HepG2 (cell line): ENCODE measurements at regions not wholly inside any gene's neighbourhood (a gene's known extent, or its start where the extent isn't known, plus 50 kb on each side); places are given as distances from the start of the nearest gene placed in this dataset.

ENCODE experiments used
- ATAC-seq: fragments of 200-7000 bp; cut with Tn5 transposase; 3 replicates; pipeline ENCODE4 v1.9.1; 2020; ENCODE audit warnings: mild to moderate bottlenecking, moderate library complexity
- BruUV-seq: library from RNA; stranded (reverse); fragments of 400-500 nt; replicated peaks from 2 replicates; lab custom pipeline; 2021; lab: Mats Ljungman, UMichigan
- CTCF ChIA-PET: fragments of 300-600 bp; formaldehyde crosslinking; extraction: SDS; loops from one replicate; lab custom pipeline; 2021; ENCODE audit warnings: low total read pairs, inconsistent platforms, low intra/inter-chr PET ratio; lab: Yijun Ruan, JAX
- POLR2A ChIA-PET: fragments of 350-600 bp; sonication (Branson Sonifier 250); formaldehyde crosslinking; loops from one replicate; lab custom pipeline; 2020; ENCODE audit warnings: antibody characterized with exemption, inconsistent platforms; lab: Yijun Ruan, JAX
- DNase-seq: peaks from one replicate; pipeline ENCODE4 v3.0.0-alpha.2; 2015; ENCODE audit warnings: low spot score
- FAIRE-seq: peaks from 3 replicates; lab custom pipeline; 2011; peaks lifted over from hg19 to GRCh38; lab: Jason Lieb, UNC
- H2AFZ ChIP-seq: one replicate; pipeline ENCODE4 v1.6.1; 2011; ENCODE audit warnings: low read length, inconsistent platforms
- H3K27ac ChIP-seq: fragments of 300-600 bp; 3 replicates; pipeline ENCODE4 v1.8.0; 2011; ENCODE audit warnings: mixed run types, mild to moderate bottlenecking, mixed read lengths, low read length, inconsistent platforms; ENCODE audit not compliant: insufficient read depth; ENCODE audit errors: extremely low read length
- H3K27me3 ChIP-seq, 2 experiments: fragments of 200-600 bp in 1 of 2; 2 replicates in 1 of 2; 3 replicates in 1 of 2; pipeline versions ENCODE4 v1.6.0 to v1.8.0; 2011; ENCODE audit warnings: low read length in 2 of 2, mild to moderate bottlenecking in 2 of 2, moderate library complexity in 2 of 2, inconsistent platforms in 1 of 2; ENCODE audit not compliant: insufficient read depth in 2 of 2, control insufficient read depth in 1 of 2
- H3K36me3 ChIP-seq, 2 experiments: fragments of 200-600 bp in 1 of 2; replicated peaks in 1 of 2; 2 replicates in 1 of 2; 3 replicates in 1 of 2; pipeline versions ENCODE4 v1.5.1 to v1.8.0; 2011; ENCODE audit warnings: low read length in 2 of 2, inconsistent platforms in 1 of 2; ENCODE audit not compliant: insufficient read depth in 2 of 2, control insufficient read depth in 1 of 2
- H3K4me1 ChIP-seq: 2 replicates; pipeline ENCODE4 v1.5.1; 2012; ENCODE audit warnings: low read length, inconsistent platforms; ENCODE audit not compliant: insufficient read depth
- H3K4me2 ChIP-seq: 2 replicates; pipeline ENCODE4 v1.6.0; 2011; ENCODE audit warnings: low read depth, low read length, inconsistent platforms
- H3K4me3 ChIP-seq, 3 experiments: fragments of 200-600 bp in 1 of 3; sonication (generic), shearing (Covaris generic) in 1 of 3; replicated peaks in 1 of 3; 2 replicates each; pipeline ENCODE4 v1.5.1; 2011 to 2016; ENCODE audit warnings: low read length in 3 of 3, inconsistent platforms in 2 of 3, low read depth in 2 of 3, mild to moderate bottlenecking in 2 of 3, control low read depth in 1 of 3, mixed read lengths in 1 of 3; ENCODE audit not compliant: insufficient read depth in 1 of 3
- H3K79me2 ChIP-seq: one replicate; pipeline ENCODE4 v1.6.1; 2011; ENCODE audit warnings: low read length, inconsistent platforms; ENCODE audit not compliant: insufficient read depth
- H3K9ac ChIP-seq: 2 replicates; pipeline ENCODE4 v1.6.0; 2011; ENCODE audit warnings: mild to moderate bottlenecking, low read depth, low read length, inconsistent platforms; ENCODE audit not compliant: insufficient read depth
- H3K9me3 ChIP-seq: 2 replicates; pipeline ENCODE4 v1.5.1; 2012; ENCODE audit warnings: mild to moderate bottlenecking, low read length
- H4K20me1 ChIP-seq: 2 replicates; pipeline ENCODE4 v1.6.0; 2011; ENCODE audit warnings: inconsistent platforms, mild to moderate bottlenecking, low read length, moderate library complexity; ENCODE audit not compliant: insufficient read depth
- ASH2L ChIP-seq: fragments of 300-600, 200-600 bp; sonication (generic); IDR thresholded peaks from 2 replicates; pipeline ENCODE4 v1.7.0; 2017; ENCODE audit warnings: low read depth, mild to moderate bottlenecking, moderate library complexity, mixed read lengths, low read length; ENCODE audit not compliant: insufficient read length
- ELF4 ChIP-seq: sonication (generic); formaldehyde crosslinking; IDR thresholded peaks from 2 replicates; pipeline ENCODE4 v1.5.0; 2020; ENCODE audit warnings: missing genetic modification reagents, mild to moderate bottlenecking, moderate library complexity, borderline replicate concordance
- FOXK1 ChIP-seq: sonication (generic); formaldehyde crosslinking; IDR thresholded peaks from 2 replicates; pipeline ENCODE4 v1.4.0; 2020; ENCODE audit warnings: low read depth, missing genetic modification reagents, borderline replicate concordance
- KAT7 ChIP-seq: IDR thresholded peaks from 2 replicates; pipeline ENCODE4 v1.6.1; 2018; ENCODE audit warnings: borderline replicate concordance, missing compliant biosample characterization
- MED13 ChIP-seq: sonication (generic); formaldehyde crosslinking; IDR thresholded peaks from 2 replicates; pipeline ENCODE4 v1.5.0; 2020; ENCODE audit warnings: missing genetic modification reagents
- NFE2L1 ChIP-seq: sonication (generic); formaldehyde crosslinking; IDR thresholded peaks from 2 replicates; pipeline ENCODE4 v1.4.0; 2020; ENCODE audit warnings: missing genetic modification reagents, mild to moderate bottlenecking, borderline replicate concordance
- PHF20 ChIP-seq: sonication (generic); formaldehyde crosslinking; IDR thresholded peaks from 2 replicates; pipeline ENCODE4 v1.5.0; 2020; ENCODE audit warnings: mild to moderate bottlenecking, missing genetic modification reagents
- SRY ChIP-seq: sonication (generic); formaldehyde crosslinking; IDR thresholded peaks from 2 replicates; pipeline ENCODE4 v1.8.0; 2022; ENCODE audit warnings: mild to moderate bottlenecking, missing genetic modification reagents
- STAT5B ChIP-seq: sonication (generic); formaldehyde crosslinking; IDR thresholded peaks from 2 replicates; pipeline ENCODE4 v1.4.0; 2020; ENCODE audit warnings: missing genetic modification reagents
- ZNF282 ChIP-seq: fragments of 450-650 bp; IDR thresholded peaks from 2 replicates; pipeline ENCODE4 v1.6.1; 2018; ENCODE audit not compliant: partially characterized antibody
- WGBS: methylation state at CpG from one replicate; pipeline ENCODE4 v1.1.6; 2017; ENCODE audit warnings: low lambda C conversion rate; 5-methylcytosine and 5-hydroxymethylcytosine counted together
- in situ Hi-C: cut with HindIII; loops from 2 replicates; pipeline ENCODE4 v1.10.0; 2017; ENCODE audit warnings: low pct_unique_long_range_greater_than_20kb; ENCODE audit not compliant: extremely low pct_ligation_motif_present
- intact Hi-C: fragments of 100-400 bp; cut with micrococcal nuclease; formaldehyde crosslinking; loops from one replicate; pipeline ENCODE4 v1.10.0; 2022; ENCODE audit not compliant: unreplicated experiment
- TF ChIP-seq, protein P1 (sequence below): sonication (generic); formaldehyde crosslinking; IDR thresholded peaks from 2 replicates; pipeline ENCODE4 v1.4.0; 2020; ENCODE audit warnings: missing genetic modification reagents, borderline replicate concordance

DNA sequence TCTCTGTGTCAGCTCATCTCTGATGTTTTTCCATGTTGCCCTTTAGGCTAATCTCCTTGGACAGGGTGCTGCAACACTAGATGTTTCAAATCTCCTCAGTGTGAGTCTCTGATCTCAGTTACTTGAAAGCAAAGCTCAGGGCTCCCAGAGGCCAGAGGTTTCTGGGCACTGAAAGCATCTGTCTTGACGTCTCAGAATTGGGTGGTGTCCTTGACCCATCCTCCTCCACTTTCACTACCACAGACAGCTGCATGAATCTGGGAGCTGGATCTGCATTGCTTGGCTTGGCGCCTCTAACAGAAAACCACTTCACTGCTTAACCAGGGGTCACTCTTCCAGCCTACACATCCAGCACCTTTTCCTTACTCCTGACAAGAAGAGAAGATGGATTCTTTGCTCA, 399.4 kb downstream of the NXPE2 start:
- CTCF ChIA-PET: no interaction called here
- Histone ChIP-seq H3K4me2 (no peak overlapping the region), H3K36me3 (no peaks in the 10 kb centered on the region), H3K4me3 (no peak overlapping the region), H3K9ac (no peak overlapping the region), H3K4me1 (no peaks in the 10 kb centered on the region), H2AFZ (no peak overlapping the region), H3K27ac (no peak overlapping the region), H3K79me2 (no peaks in the 10 kb centered on the region), H4K20me1 (no peaks in the 10 kb centered on the region), H3K9me3 (no peaks in the 10 kb centered on the region), H3K27me3 (peaks cover 1 to 10% of the 10 kb centered on the region in 2 experiments; a peak in 2 of 5 replicates)
- FAIRE-seq (no peak), DNase-seq (no peak), ATAC-seq (no peak)
- 0% methylated on average over 2 of the region's 2 CpGs for WGBS
- POLR2A ChIA-PET: no interaction called here
- intact Hi-C loops: no loop called here
- BruUV-seq: no TSS peak
- TF ChIP-seq FOXK1 (CRISPR knock-in tag): no peak
- TF ChIP-seq, protein P1, sequence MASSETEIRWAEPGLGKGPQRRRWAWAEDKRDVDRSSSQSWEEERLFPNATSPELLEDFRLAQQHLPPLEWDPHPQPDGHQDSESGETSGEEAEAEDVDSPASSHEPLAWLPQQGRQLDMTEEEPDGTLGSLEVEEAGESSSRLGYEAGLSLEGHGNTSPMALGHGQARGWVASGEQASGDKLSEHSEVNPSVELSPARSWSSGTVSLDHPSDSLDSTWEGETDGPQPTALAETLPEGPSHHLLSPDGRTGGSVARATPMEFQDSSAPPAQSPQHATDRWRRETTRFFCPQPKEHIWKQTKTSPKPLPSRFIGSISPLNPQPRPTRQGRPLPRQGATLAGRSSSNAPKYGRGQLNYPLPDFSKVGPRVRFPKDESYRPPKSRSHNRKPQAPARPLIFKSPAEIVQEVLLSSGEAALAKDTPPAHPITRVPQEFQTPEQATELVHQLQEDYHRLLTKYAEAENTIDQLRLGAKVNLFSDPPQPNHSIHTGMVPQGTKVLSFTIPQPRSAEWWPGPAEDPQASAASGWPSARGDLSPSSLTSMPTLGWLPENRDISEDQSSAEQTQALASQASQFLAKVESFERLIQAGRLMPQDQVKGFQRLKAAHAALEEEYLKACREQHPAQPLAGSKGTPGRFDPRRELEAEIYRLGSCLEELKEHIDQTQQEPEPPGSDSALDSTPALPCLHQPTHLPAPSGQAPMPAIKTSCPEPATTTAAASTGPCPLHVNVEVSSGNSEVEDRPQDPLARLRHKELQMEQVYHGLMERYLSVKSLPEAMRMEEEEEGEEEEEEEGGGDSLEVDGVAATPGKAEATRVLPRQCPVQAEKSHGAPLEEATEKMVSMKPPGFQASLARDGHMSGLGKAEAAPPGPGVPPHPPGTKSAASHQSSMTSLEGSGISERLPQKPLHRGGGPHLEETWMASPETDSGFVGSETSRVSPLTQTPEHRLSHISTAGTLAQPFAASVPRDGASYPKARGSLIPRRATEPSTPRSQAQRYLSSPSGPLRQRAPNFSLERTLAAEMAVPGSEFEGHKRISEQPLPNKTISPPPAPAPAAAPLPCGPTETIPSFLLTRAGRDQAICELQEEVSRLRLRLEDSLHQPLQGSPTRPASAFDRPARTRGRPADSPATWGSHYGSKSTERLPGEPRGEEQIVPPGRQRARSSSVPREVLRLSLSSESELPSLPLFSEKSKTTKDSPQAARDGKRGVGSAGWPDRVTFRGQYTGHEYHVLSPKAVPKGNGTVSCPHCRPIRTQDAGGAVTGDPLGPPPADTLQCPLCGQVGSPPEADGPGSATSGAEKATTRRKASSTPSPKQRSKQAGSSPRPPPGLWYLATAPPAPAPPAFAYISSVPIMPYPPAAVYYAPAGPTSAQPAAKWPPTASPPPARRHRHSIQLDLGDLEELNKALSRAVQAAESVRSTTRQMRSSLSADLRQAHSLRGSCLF: no peak
- TF ChIP-seq ELF4: no peak
- no peak for TF ChIP-seq STAT5B (CRISPR knock-in tag)
- no peak for TF ChIP-seq NFE2L1 (CRISPR knock-in tag)
- TF ChIP-seq MED13: no peak
- no peak for TF ChIP-seq ZNF282
- TF ChIP-seq ASH2L: no peak
- no peak for TF ChIP-seq SRY (CRISPR knock-in tag)
- no peak for TF ChIP-seq KAT7 (CRISPR knock-in tag)
- no peak for TF ChIP-seq PHF20 (CRISPR knock-in tag)
- in situ Hi-C loops: no loop called here
